ENCODE measurements at regions not wholly inside any gene's neighbourhood (a gene's known extent, or its start where the extent isn't known, plus 50 kb on each side); places are given as distances from the start of the nearest gene placed in this dataset.

DNA sequence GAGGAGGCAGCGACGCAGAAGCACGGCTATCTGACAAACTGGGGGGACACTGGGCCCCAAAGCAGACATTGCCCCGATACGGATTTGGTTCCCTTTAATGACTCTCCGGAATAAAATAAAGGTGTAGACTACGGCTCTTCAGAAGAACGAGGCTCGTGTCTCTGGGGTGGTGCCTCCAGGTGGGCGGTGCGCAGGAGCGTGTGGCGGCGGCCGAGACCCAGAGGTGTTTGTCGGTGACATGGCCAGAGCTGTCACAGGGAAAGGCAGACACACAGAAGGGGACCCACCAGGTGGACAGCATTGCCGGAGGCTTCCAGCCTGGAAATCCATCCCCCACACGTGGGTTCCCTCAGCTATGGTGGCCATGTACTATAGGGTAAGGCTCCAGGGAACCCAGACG is 366.0 kb downstream of the BRD1 start:
- TF ChIP-seq CTCF (conservative IDR thresholded peaks at IDR 0.05; ENCODE audit: low read depth, low read length) (no peak), EZH2 (IDR thresholded peaks at IDR 0.05; ENCODE audit: low read length, unreplicated experiment) (no peak), EZH2phosphoT487 (IDR thresholded peaks at IDR 0.05; ENCODE audit: borderline replicate concordance, low read length) (no peak)

Data from PC-3 (cell line).